HG02678 (cell line): ENCODE measurements at regions not wholly inside any gene's neighbourhood (a gene's known extent, or its start where the extent isn't known, plus 50 kb on each side); places are given as distances from the start of the nearest gene placed in this dataset.
"Not testable (repeated sequence)": the region's sequence is repeated elsewhere in the genome, so short reads cannot be mapped to it uniquely, and the experiment has no call there.

Experiments
- ATAC-seq: cut with Tn5 transposase; IDR thresholded peaks from one replicate; pipeline ENCODE4 v1.9.1; 2021; ENCODE audit warnings: mild to moderate bottlenecking, moderate library complexity; ENCODE audit not compliant: unreplicated experiment

GRCh38 chr2:34787341-34787740 lies 1188.2 kb upstream of the FAM98A start:
- ATAC-seq = no peak

- no peak for ATAC-seq
These were observed 1186.2 kb upstream of the FAM98A start for GRCh38 chr2:34785206-34785785.

GRCh38 chr2:34784701-34785100 lies 1185.6 kb upstream of the FAM98A start:
- ATAC-seq = no peak

- not testable (repeated sequence) for ATAC-seq
These were observed 1151.6 kb upstream of the FAM98A start for GRCh38 chr2:34750742-34751141.

GRCh38 chr2:34747643-34748042 lies 1148.5 kb upstream of the FAM98A start:
- no peak for ATAC-seq

- ATAC-seq = no peak
These were observed 1139.6 kb upstream of the FAM98A start for GRCh38 chr2:34738691-34739090.

- no peak for ATAC-seq
These were observed 1138.0 kb upstream of the FAM98A start for GRCh38 chr2:34737146-34737545.

GRCh38 chr2:34736482-34736881 lies 1137.4 kb upstream of the FAM98A start:
- no peak for ATAC-seq

GRCh38 chr2:34734662-34735061 lies 1135.6 kb upstream of the FAM98A start:
- ATAC-seq = no peak

GRCh38 chr2:34734042-34734441 lies 1134.9 kb upstream of the FAM98A start:
- no peak for ATAC-seq

GRCh38 chr2:34731292-34731691 lies 1132.2 kb upstream of the FAM98A start:
- no peak for ATAC-seq

GRCh38 chr2:34729845-34730244 lies 1130.7 kb upstream of the FAM98A start:
- no peak for ATAC-seq

GRCh38 chr2:34724107-34724506 lies 1125.0 kb upstream of the FAM98A start:
- ATAC-seq = no peak

- no peak for ATAC-seq
These were observed 1124.6 kb upstream of the FAM98A start for GRCh38 chr2:34723683-34724082.

- ATAC-seq = no peak
These were observed 1120.1 kb upstream of the FAM98A start for GRCh38 chr2:34719206-34719605.

- peak; percentile 78 for ATAC-seq
These were observed 1106.6 kb upstream of the FAM98A start for GRCh38 chr2:34705551-34706247.

- ATAC-seq = no peak
These were observed 1104.2 kb upstream of the FAM98A start for GRCh38 chr2:34703292-34703691.

- not testable (repeated sequence) for ATAC-seq
These were observed 1103.3 kb upstream of the FAM98A start for GRCh38 chr2:34702391-34702790.

GRCh38 chr2:34677591-34677990 lies 1078.5 kb upstream of the FAM98A start:
- not testable (repeated sequence) for ATAC-seq

GRCh38 chr2:34677119-34677531 lies 1078.0 kb upstream of the FAM98A start:
- ATAC-seq = peak; percentile 60

GRCh38 chr2:34670482-34670881 lies 1071.4 kb upstream of the FAM98A start:
- ATAC-seq = no peak

- no peak for ATAC-seq
These were observed 1067.7 kb upstream of the FAM98A start for GRCh38 chr2:34666821-34667220.

GRCh38 chr2:34664266-34664665 lies 1065.2 kb upstream of the FAM98A start:
- ATAC-seq = no peak
